HG02588 (cell line): ENCODE measurements at regions not wholly inside any gene's neighbourhood (a gene's known extent, or its start where the extent isn't known, plus 50 kb on each side); places are given as distances from the start of the nearest gene placed in this dataset.

Source experiments
- ATAC-seq: cut with Tn5 transposase; IDR thresholded peaks from one replicate; pipeline ENCODE4 v1.9.1; 2021; ENCODE audit warnings: mild to moderate bottlenecking, moderate library complexity; ENCODE audit not compliant: unreplicated experiment

- ATAC-seq, result no peak
Measured at GRCh38 chr16:27736431-27736830, 186.5 kb downstream of the KATNIP start.

- no peak for ATAC-seq
Measured at GRCh38 chr16:27737513-27737912, 187.6 kb downstream of the KATNIP start.
